Uterus (tissue), 3 donors: ENCODE measurements at regions not wholly inside any gene's neighbourhood (a gene's known extent, or its start where the extent isn't known, plus 50 kb on each side); places are given as distances from the start of the nearest gene placed in this dataset.

Experiments used
- DNase-seq, 2 donors: peaks; one replicate each; pipeline ENCODE4 v3.0.0-alpha.2; 2019 to 2020
- H3K27ac ChIP-seq, 2 donors: fragments of 200-600 bp; sonication (generic); 1 replicate in 1 of 2; 2 replicates in 1 of 2; pipeline ENCODE4 v1.5.1; 2016 to 2018
- H3K27me3 ChIP-seq, 2 donors: fragments of 200-600 bp; sonication (generic); one replicate each; pipeline ENCODE4 v1.5.1; 2018 to 2019; ENCODE audit warnings: control low read depth in 1 of 2
- H3K36me3 ChIP-seq, 2 donors: fragments of 200-600 bp; sonication (generic); one replicate each; pipeline ENCODE4 v1.5.1; 2019; ENCODE audit warnings: control low read depth in 1 of 2
- H3K4me1 ChIP-seq, 2 donors: fragments of 200-600 bp; sonication (generic); one replicate each; pipeline ENCODE4 v1.5.1; 2018 to 2019; ENCODE audit warnings: control low read depth in 1 of 2
- H3K4me3 ChIP-seq, 2 donors: fragments of 200-600 bp; sonication (generic); 1 replicate in 1 of 2; 2 replicates in 1 of 2; pipeline ENCODE4 v1.5.1; 2018 to 2019; ENCODE audit warnings: mild to moderate bottlenecking in 1 of 2
- H3K9me3 ChIP-seq, 2 donors: fragments of 200-600 bp; sonication (generic); one replicate each; pipeline ENCODE4 v1.5.1; 2019; ENCODE audit warnings: control low read depth in 1 of 2
- POLR2A ChIP-seq, 2 donors: fragments of 450-650 bp; IDR thresholded peaks; one replicate each; pipeline ENCODE4 v1.6.1; 2016; ENCODE audit warnings: antibody characterized with exemption in 2 of 2, mild to moderate bottlenecking in 1 of 2, moderate library complexity in 1 of 2
- intact Hi-C: fragments of 100-400 bp; cut with DNase I; formaldehyde crosslinking; loops from one replicate; pipeline ENCODE4 v1.15.1; 2023; ENCODE audit warnings: low total_unique reads
- TF ChIP-seq, protein P1 (sequence below), 4 experiments: fragments of 200-600 bp in 2 of 4; fragments of 450-650 bp in 2 of 4; sonication (generic) in 2 of 4; IDR thresholded peaks; one replicate each; pipeline ENCODE4 v1.5.1; 2016 to 2019; ENCODE audit warnings: antibody characterized with exemption in 4 of 4, mild to moderate bottlenecking in 2 of 4, moderate library complexity in 1 of 4
- donor health status: DM: yes; HTN: yes; CAD: no.

GRCh38 chr2:16615687-16616615, 49.7 kb downstream of the CYRIA start:
- no peaks in the 10 kb centered on the region for H3K27me3 ChIP-seq
- intact Hi-C loops, result loop anchor here (5.0 kb wide), 1 partner anchor 141 kb away; no protein-coding TSS in a partner anchor
- no peak overlapping the region for H3K4me3 ChIP-seq
- H3K27ac ChIP-seq, result no peak overlapping the region
- no peaks in the 10 kb centered on the region for H3K9me3 ChIP-seq
- no peaks in the 10 kb centered on the region for H3K4me1 ChIP-seq
- no peak for TF ChIP-seq POLR2A (IDR thresholded peaks at IDR 0.05)
- TF ChIP-seq, protein P1, sequence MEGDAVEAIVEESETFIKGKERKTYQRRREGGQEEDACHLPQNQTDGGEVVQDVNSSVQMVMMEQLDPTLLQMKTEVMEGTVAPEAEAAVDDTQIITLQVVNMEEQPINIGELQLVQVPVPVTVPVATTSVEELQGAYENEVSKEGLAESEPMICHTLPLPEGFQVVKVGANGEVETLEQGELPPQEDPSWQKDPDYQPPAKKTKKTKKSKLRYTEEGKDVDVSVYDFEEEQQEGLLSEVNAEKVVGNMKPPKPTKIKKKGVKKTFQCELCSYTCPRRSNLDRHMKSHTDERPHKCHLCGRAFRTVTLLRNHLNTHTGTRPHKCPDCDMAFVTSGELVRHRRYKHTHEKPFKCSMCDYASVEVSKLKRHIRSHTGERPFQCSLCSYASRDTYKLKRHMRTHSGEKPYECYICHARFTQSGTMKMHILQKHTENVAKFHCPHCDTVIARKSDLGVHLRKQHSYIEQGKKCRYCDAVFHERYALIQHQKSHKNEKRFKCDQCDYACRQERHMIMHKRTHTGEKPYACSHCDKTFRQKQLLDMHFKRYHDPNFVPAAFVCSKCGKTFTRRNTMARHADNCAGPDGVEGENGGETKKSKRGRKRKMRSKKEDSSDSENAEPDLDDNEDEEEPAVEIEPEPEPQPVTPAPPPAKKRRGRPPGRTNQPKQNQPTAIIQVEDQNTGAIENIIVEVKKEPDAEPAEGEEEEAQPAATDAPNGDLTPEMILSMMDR (IDR thresholded peaks at IDR 0.05), result no peak
- no peaks in the 10 kb centered on the region for H3K36me3 ChIP-seq
- DNase-seq, result peak; percentile 27 to 51

DNA sequence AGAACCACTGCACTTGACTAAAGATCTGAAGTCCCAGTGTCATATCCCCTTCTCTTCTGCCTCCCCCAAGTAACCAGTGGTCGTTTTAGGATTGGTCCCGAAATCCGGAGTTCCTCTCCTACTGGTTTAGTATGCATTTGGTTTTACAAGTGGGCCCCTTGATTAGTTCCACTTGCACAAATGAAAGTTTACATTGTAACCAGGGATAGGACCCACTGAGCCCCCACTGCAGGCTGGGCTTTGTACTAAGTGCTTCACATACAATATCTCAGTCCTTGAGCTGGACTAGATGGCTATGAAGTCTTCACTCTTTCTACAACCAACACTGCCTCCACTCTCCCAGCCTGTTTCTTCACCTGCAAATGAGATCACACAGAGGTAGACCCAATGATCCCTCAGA, 50.4 kb downstream of the CYRIA start:
- no peaks in the 10 kb centered on the region for H3K9me3 ChIP-seq
- no peak for DNase-seq
- TF ChIP-seq, protein P1 (IDR thresholded peaks at IDR 0.05), result no peak
- TF ChIP-seq POLR2A (IDR thresholded peaks at IDR 0.05), result no peak
- H3K4me3 ChIP-seq, result no peak overlapping the region
- no peaks in the 10 kb centered on the region for H3K4me1 ChIP-seq
- H3K36me3 ChIP-seq, result no peaks in the 10 kb centered on the region
- intact Hi-C loops, result loop anchor here (5.0 kb wide), 1 partner anchor 142 kb away; no protein-coding TSS in a partner anchor
- no peak overlapping the region for H3K27ac ChIP-seq
- H3K27me3 ChIP-seq, result no peaks in the 10 kb centered on the region

GRCh38 chr2:16614314-16614860, 51.2 kb downstream of the CYRIA start:
- intact Hi-C loops, result no loop called here
- TF ChIP-seq, protein P1 (IDR thresholded peaks at IDR 0.05), result no peak
- TF ChIP-seq POLR2A (IDR thresholded peaks at IDR 0.05), result no peak
- Histone ChIP-seq H3K27ac (peak overlapping the region in 1 of 2 donors; percentile 49), H3K4me1 (no peaks in the 10 kb centered on the region), H3K36me3 (no peaks in the 10 kb centered on the region), H3K4me3 (no peak overlapping the region), H3K27me3 (no peaks in the 10 kb centered on the region), H3K9me3 (no peaks in the 10 kb centered on the region)
- DNase-seq, result no peak

GRCh38 chr2:16613539-16614011, 52.1 kb downstream of the CYRIA start:
- no peaks in the 10 kb centered on the region for H3K36me3 ChIP-seq

More at GRCh38 chr2:16613539-16614011, 52.1 kb downstream of the CYRIA start:
- intact Hi-C loops, result no loop called here
- DNase-seq, result peak in 1 of 2 donors; percentile 32
- H3K27ac ChIP-seq, result peak overlapping the region in 1 of 2 donors; percentile 49
- H3K4me3 ChIP-seq, result no peak overlapping the region
- H3K4me1 ChIP-seq, result no peaks in the 10 kb centered on the region
- no peaks in the 10 kb centered on the region for H3K27me3 ChIP-seq
- TF ChIP-seq POLR2A (IDR thresholded peaks at IDR 0.05), result no peak
- TF ChIP-seq, protein P1 (IDR thresholded peaks at IDR 0.05), result peak; percentile 23 to 63 (median 39)
- no peaks in the 10 kb centered on the region for H3K9me3 ChIP-seq
